ENCODE measurements at regions not wholly inside any gene's neighbourhood (a gene's known extent, or its start where the extent isn't known, plus 50 kb on each side); places are given as distances from the start of the nearest gene placed in this dataset.

DNA sequence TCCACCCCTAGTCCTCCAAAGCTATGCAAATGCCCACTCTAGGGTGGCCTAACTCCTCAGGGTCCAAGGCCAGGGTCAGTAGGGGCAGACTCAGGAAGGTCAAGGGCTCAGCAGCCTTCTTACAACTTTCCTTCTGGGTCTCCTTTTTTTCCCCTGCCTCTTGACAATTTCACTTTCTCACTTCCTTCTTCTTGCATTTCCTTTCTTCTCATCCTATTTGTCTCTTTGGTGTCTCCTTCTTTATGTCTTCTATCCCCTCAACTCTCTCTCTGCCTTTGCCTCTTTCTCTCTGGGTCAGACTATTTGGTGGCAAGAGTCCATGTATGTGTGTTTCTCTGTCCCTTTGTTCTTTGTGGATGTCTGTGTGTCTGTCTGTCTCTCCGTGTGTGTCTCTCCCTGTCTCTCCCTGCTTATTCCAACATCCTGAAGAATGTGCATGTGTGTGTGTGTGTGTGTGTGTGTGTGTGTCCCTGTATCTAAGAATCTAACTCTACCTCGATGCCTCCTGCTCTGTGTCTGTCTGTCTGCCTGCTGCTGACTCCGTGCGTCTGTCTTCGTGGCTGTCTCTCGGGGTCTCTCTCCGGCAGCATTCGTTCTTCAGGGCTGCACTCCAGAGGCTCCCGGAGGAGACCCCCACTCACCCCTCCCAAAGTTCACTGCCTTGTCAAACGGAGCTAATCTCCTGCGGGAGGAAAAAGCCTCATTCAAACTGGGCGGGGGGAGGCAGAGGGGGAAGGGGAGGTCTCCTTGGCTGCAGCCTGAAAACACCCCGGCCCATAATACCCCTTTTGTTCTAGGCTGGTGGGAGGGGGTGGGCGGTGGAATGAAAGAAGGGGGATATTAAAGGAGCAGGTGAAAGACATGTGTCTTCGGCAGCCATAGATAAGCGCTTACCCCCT lies 51.7 kb upstream of the FOXP4 start:
- no peaks in the 10 kb centered on the region for H4K20me1 ChIP-seq (ENCODE audit: insufficient read depth)
- no peaks in the 10 kb centered on the region for H3K79me2 ChIP-seq (ENCODE audit: insufficient read depth, low read length)
- ChIA-PET RAD21 (ENCODE audit: low non-redundant PET in 1 of 2, low total read pairs in 2 of 2, uncharacterized antibody in 2 of 2, unreplicated experiment in 2 of 2) (no interaction called here), CTCF (no interaction called here), POLR2A (no interaction called here)
- TF ChIP-seq, protein P1, sequence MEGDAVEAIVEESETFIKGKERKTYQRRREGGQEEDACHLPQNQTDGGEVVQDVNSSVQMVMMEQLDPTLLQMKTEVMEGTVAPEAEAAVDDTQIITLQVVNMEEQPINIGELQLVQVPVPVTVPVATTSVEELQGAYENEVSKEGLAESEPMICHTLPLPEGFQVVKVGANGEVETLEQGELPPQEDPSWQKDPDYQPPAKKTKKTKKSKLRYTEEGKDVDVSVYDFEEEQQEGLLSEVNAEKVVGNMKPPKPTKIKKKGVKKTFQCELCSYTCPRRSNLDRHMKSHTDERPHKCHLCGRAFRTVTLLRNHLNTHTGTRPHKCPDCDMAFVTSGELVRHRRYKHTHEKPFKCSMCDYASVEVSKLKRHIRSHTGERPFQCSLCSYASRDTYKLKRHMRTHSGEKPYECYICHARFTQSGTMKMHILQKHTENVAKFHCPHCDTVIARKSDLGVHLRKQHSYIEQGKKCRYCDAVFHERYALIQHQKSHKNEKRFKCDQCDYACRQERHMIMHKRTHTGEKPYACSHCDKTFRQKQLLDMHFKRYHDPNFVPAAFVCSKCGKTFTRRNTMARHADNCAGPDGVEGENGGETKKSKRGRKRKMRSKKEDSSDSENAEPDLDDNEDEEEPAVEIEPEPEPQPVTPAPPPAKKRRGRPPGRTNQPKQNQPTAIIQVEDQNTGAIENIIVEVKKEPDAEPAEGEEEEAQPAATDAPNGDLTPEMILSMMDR (IDR thresholded peaks at IDR 0.05 in 2 of 3, conservative IDR thresholded peaks at IDR 0.05 in 1 of 3; ENCODE audit: borderline replicate concordance in 1 of 3, insufficient read depth in 1 of 3, low read depth in 2 of 3, low read length in 2 of 3): no peak
- TF ChIP-seq CBX3 (IDR thresholded peaks at IDR 0.05; ENCODE audit: low read depth) (no peak), POLR2A (IDR thresholded peaks at IDR 0.05; ENCODE audit: borderline replicate concordance, extremely low read depth, insufficient read depth, insufficient read length) (no peak), YY1 (IDR thresholded peaks at IDR 0.05; ENCODE audit: extremely low read depth, insufficient replicate concordance, low read depth, low read length) (no peak), TCF7L2 (IDR thresholded peaks at IDR 0.05; ENCODE audit: borderline replicate concordance, extremely low read depth, insufficient read depth, insufficient read length) (no peak)
- no peaks in the 10 kb centered on the region for H3K9me2 ChIP-seq (ENCODE audit: insufficient read depth)
- DNase-seq (ENCODE audit: low read depth, low spot score) (no peak), ATAC-seq (no peak)
- H3K27me3 ChIP-seq (ENCODE audit: insufficient read depth, low read length): no peaks in the 10 kb centered on the region
- no TSS peak for BruUV-seq (replicated peaks)
- intact Hi-C loops (cut with micrococcal nuclease): no loop called here
- no peak overlapping the region for H3K27ac ChIP-seq (ENCODE audit: low read depth, low read length)
- H3K9ac ChIP-seq (ENCODE audit: low read length): no peak overlapping the region
- H2AFZ ChIP-seq (ENCODE audit: low read depth, low read length, poor library complexity, severe bottlenecking): no peak overlapping the region
- peaks cover 0 to 5% of the 10 kb centered on the region in 2 experiments; a peak in 1 of 4 replicates for H3K4me1 ChIP-seq (ENCODE audit: control insufficient read depth in 1 of 2, insufficient read depth in 2 of 2, low read length in 2 of 2)
- no peak overlapping the region for H3K4me3 ChIP-seq (replicated peaks in 1 of 2; ENCODE audit: low read depth in 1 of 2, low read length in 2 of 2)
- no peak overlapping the region for H3K4me2 ChIP-seq (ENCODE audit: low read length)
- no peaks in the 10 kb centered on the region for H3K36me3 ChIP-seq (ENCODE audit: control insufficient read depth in 1 of 2, insufficient read depth in 2 of 2, low read length in 2 of 2)
- no peaks in the 10 kb centered on the region for H3K9me3 ChIP-seq (ENCODE audit: control insufficient read depth in 1 of 2, insufficient read depth in 1 of 2, low read depth in 1 of 2, low read length in 2 of 2)

All from HCT116 (cell line).